Embryonic facial prominence (tissue), 1 donor: ENCODE measurements at regions not wholly inside any gene's neighbourhood (a gene's known extent, or its start where the extent isn't known, plus 50 kb on each side); places are given as distances from the start of the nearest gene placed in this dataset.

Source experiments
- DNase-seq: peaks from one replicate; pipeline ENCODE4 v3.0.0-alpha.2; 2016; ENCODE audit errors: extremely low spot score

GRCh38 chr15:60093273-60094067 is 89.4 kb downstream of the FOXB1 start:
- no peak for DNase-seq

GRCh38 chr15:60095711-60096110 is 91.6 kb downstream of the FOXB1 start:
- DNase-seq: no peak

GRCh38 chr15:60096157-60096556 is 92.0 kb downstream of the FOXB1 start:
- DNase-seq: no peak

GRCh38 chr15:60101416-60101815 is 97.3 kb downstream of the FOXB1 start:
- DNase-seq: no peak

GRCh38 chr15:60102748-60103147 is 98.6 kb downstream of the FOXB1 start:
- no peak for DNase-seq

GRCh38 chr15:60110909-60111308 is 106.8 kb downstream of the FOXB1 start:
- no peak for DNase-seq

GRCh38 chr15:60115579-60116380 is 111.7 kb downstream of the FOXB1 start:
- no peak for DNase-seq

GRCh38 chr15:60116456-60117089 is 112.5 kb downstream of the FOXB1 start:
- no peak for DNase-seq

- DNase-seq: no peak
Measured at GRCh38 chr15:60118146-60118545, 114.0 kb downstream of the FOXB1 start.

GRCh38 chr15:60118626-60119025 is 114.5 kb downstream of the FOXB1 start:
- no peak for DNase-seq

GRCh38 chr15:60119101-60119500 is 115.0 kb downstream of the FOXB1 start:
- no peak for DNase-seq

GRCh38 chr15:60120100-60120499 is 116.0 kb downstream of the FOXB1 start:
- no peak for DNase-seq

GRCh38 chr15:60121845-60122244 is 117.7 kb downstream of the FOXB1 start:
- DNase-seq: no peak

GRCh38 chr15:60122691-60123090 is 118.6 kb downstream of the FOXB1 start:
- DNase-seq: no peak

- DNase-seq: no peak
Measured at GRCh38 chr15:60124460-60125070, 120.5 kb downstream of the FOXB1 start.

- DNase-seq: no peak
Measured at GRCh38 chr15:60125334-60125733, 121.2 kb downstream of the FOXB1 start.

- DNase-seq: no peak
Measured at GRCh38 chr15:60126200-60126599, 122.1 kb downstream of the FOXB1 start.

- DNase-seq: no peak
Measured at GRCh38 chr15:60126661-60127060, 122.5 kb downstream of the FOXB1 start.

- no peak for DNase-seq
Measured at GRCh38 chr15:60128000-60128376, 123.9 kb downstream of the FOXB1 start.

- DNase-seq: no peak
Measured at GRCh38 chr15:60128710-60129109, 124.6 kb downstream of the FOXB1 start.

GRCh38 chr15:60130398-60130797 is 126.3 kb downstream of the FOXB1 start:
- DNase-seq: no peak

- no peak for DNase-seq
Measured at GRCh38 chr15:60130821-60131220, 126.7 kb downstream of the FOXB1 start.
